ENCODE measurements at regions not wholly inside any gene's neighbourhood (a gene's known extent, or its start where the extent isn't known, plus 50 kb on each side); places are given as distances from the start of the nearest gene placed in this dataset.

DNA sequence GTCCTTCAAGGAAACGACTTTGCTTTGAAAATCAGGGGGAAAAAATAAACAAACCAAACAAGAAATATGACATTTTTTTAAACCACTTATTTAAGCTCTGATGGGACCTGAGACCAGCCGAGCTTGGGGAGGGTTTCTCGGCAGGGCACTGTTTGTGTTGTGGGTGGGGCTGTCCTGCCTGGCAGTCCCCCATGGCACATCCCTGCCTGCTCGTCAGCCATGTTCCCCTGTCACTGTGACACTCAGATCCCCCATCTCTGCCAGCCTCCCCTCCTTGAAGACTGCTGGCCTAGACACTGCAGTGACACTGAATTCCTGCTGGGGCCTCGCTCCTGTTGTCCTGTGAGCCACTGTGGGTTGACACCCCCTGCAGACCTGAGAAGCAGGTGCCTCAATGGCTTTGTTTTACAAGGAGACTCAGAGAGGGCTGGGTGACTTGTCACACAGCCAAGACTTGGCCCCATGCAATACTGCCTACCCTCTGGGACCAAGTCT lies 95.1 kb upstream of the PTPN1 start:
- H3K4me2 ChIP-seq (ENCODE audit: control insufficient read depth, extremely low read depth, insufficient read depth, low read depth, low read length): no peak overlapping the region
- DNase-seq (ENCODE audit: low read depth, low spot score): no peak

DNA sequence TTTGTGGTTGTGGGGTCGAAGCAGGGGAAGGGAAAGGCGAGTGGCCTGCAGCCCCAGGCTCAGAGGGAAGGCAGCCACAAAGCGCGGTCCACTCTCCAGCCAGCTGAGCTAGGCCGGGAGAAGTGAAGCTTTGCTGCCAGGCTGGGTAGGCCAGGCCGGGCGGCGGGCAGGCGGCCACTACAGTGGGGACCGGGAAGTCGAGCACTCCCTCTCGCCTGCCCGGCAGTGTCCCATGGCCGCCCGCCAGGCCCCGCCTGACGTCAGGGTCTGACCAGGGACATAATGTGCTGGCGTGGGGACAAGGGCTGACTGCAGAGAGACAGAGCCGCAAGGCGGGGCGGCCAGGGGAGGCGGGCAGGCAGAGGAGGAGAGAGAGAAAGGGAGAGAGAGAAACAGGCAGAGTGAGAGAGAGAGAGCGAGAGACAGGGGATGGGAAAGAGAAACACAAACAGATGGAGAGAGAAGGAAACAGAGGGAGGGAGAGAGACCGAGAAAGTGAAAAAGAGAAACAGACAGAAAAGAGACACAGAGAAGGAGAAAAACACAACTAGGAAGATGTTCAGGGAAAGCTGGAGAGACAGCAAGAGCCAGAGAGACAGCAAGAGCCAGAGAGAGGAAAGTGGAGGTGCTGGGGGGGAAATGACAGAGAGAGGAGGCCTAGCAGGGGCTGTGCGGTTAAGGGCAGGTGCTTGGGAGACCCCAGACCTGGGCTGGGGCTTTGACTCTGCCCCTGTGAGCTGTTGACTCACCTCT lies 94.5 kb upstream of the PTPN1 start:
- no peak for FAIRE-seq
- dilution Hi-C loops (cut with MboI; ENCODE audit: extremely low pct_ligation_motif_present, low sequenced_read_pairs): no loop called here

More for the DNA sequence above, 95.1 kb upstream of the PTPN1 start:
- H4K20me1 ChIP-seq (ENCODE audit: control insufficient read depth, extremely low read depth, insufficient read depth, low read length): no peaks in the 10 kb centered on the region
- H3K9ac ChIP-seq (ENCODE audit: control insufficient read depth, extremely low read depth, insufficient read depth, low read length): no peak overlapping the region
- no peak overlapping the region for H3K27ac ChIP-seq (ENCODE audit: control insufficient read depth, insufficient read depth, low read length)
- H3K9me3 ChIP-seq (ENCODE audit: control insufficient read depth, low read depth, low read length): peaks cover 1% of the 10 kb centered on the region
- H3K79me2 ChIP-seq (ENCODE audit: control insufficient read depth, insufficient read depth, low read length): no peaks in the 10 kb centered on the region
- no peak for TF ChIP-seq EZH2 (IDR thresholded peaks at IDR 0.05; ENCODE audit: low read length)
- TF ChIP-seq, protein P1, sequence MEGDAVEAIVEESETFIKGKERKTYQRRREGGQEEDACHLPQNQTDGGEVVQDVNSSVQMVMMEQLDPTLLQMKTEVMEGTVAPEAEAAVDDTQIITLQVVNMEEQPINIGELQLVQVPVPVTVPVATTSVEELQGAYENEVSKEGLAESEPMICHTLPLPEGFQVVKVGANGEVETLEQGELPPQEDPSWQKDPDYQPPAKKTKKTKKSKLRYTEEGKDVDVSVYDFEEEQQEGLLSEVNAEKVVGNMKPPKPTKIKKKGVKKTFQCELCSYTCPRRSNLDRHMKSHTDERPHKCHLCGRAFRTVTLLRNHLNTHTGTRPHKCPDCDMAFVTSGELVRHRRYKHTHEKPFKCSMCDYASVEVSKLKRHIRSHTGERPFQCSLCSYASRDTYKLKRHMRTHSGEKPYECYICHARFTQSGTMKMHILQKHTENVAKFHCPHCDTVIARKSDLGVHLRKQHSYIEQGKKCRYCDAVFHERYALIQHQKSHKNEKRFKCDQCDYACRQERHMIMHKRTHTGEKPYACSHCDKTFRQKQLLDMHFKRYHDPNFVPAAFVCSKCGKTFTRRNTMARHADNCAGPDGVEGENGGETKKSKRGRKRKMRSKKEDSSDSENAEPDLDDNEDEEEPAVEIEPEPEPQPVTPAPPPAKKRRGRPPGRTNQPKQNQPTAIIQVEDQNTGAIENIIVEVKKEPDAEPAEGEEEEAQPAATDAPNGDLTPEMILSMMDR (optimal IDR thresholded peaks at IDR 0.05 in 1 of 3, IDR thresholded peaks at IDR 0.05 in 1 of 3, conservative IDR thresholded peaks at IDR 0.05 in 1 of 3; ENCODE audit: extremely low read depth in 1 of 3, insufficient read depth in 2 of 3, low read length in 3 of 3): no peak
- H3K27me3 ChIP-seq (ENCODE audit: control insufficient read depth, extremely low read depth, insufficient read depth, low read length): no peaks in the 10 kb centered on the region
- H3K36me3 ChIP-seq (ENCODE audit: control insufficient read depth in 2 of 2, extremely low read depth in 1 of 2, insufficient read depth in 2 of 2, low read length in 2 of 2): peaks cover 0 to 5% of the 10 kb centered on the region in 2 experiments
- no peak overlapping the region for H3K4me3 ChIP-seq (ENCODE audit: control insufficient read depth in 2 of 3, extremely low read depth in 1 of 3, insufficient read depth in 2 of 3, low read depth in 1 of 3, low read length in 3 of 3)
- no peak for FAIRE-seq
- dilution Hi-C loops (cut with MboI; ENCODE audit: extremely low pct_ligation_motif_present, low sequenced_read_pairs): no loop called here
- no peaks in the 10 kb centered on the region for H3K9me1 ChIP-seq (ENCODE audit: control insufficient read depth, extremely low read depth, insufficient read depth, low read length)
- no peaks in the 10 kb centered on the region for H3K4me1 ChIP-seq (ENCODE audit: control insufficient read depth, extremely low read depth, insufficient read depth, low read length)
- H2AFZ ChIP-seq (ENCODE audit: control insufficient read depth, low read length): no peak overlapping the region

More for the DNA sequence above, 94.5 kb upstream of the PTPN1 start:
- Histone ChIP-seq H3K9me3 (ENCODE audit: control insufficient read depth, low read depth, low read length) (peaks cover 1% of the 10 kb centered on the region), H3K9me1 (ENCODE audit: control insufficient read depth, extremely low read depth, insufficient read depth, low read length) (no peaks in the 10 kb centered on the region), H3K4me1 (ENCODE audit: control insufficient read depth, extremely low read depth, insufficient read depth, low read length) (no peaks in the 10 kb centered on the region), H3K9ac (ENCODE audit: control insufficient read depth, extremely low read depth, insufficient read depth, low read length) (no peak overlapping the region), H3K27ac (ENCODE audit: control insufficient read depth, insufficient read depth, low read length) (no peak overlapping the region), H3K4me2 (ENCODE audit: control insufficient read depth, extremely low read depth, insufficient read depth, low read depth, low read length) (no peak overlapping the region), H3K36me3 (ENCODE audit: control insufficient read depth in 2 of 2, extremely low read depth in 1 of 2, insufficient read depth in 2 of 2, low read length in 2 of 2) (peaks cover 0 to 5% of the 10 kb centered on the region in 2 experiments), H3K79me2 (ENCODE audit: control insufficient read depth, insufficient read depth, low read length) (no peaks in the 10 kb centered on the region), H2AFZ (ENCODE audit: control insufficient read depth, low read length) (no peak overlapping the region), H4K20me1 (ENCODE audit: control insufficient read depth, extremely low read depth, insufficient read depth, low read length) (no peaks in the 10 kb centered on the region), H3K27me3 (ENCODE audit: control insufficient read depth, extremely low read depth, insufficient read depth, low read length) (no peaks in the 10 kb centered on the region), H3K4me3 (ENCODE audit: control insufficient read depth in 2 of 3, extremely low read depth in 1 of 3, insufficient read depth in 2 of 3, low read depth in 1 of 3, low read length in 3 of 3) (no peak overlapping the region)
- TF ChIP-seq EZH2 (IDR thresholded peaks at IDR 0.05; ENCODE audit: low read length): no peak
- TF ChIP-seq, protein P1 (optimal IDR thresholded peaks at IDR 0.05 in 1 of 3, IDR thresholded peaks at IDR 0.05 in 1 of 3, conservative IDR thresholded peaks at IDR 0.05 in 1 of 3; ENCODE audit: extremely low read depth in 1 of 3, insufficient read depth in 2 of 3, low read length in 3 of 3): no peak
- DNase-seq (ENCODE audit: low read depth, low spot score): no peak

All from keratinocyte (primary cell).